CD4-positive, alpha-beta memory T cell (primary cell): ENCODE measurements at regions not wholly inside any gene's neighbourhood (a gene's known extent, or its start where the extent isn't known, plus 50 kb on each side); places are given as distances from the start of the nearest gene placed in this dataset.
A peak's percentile ranks its signal among the peaks of the same experiment; 100 is the strongest.

Experiments
- CTCF ChIA-PET: fragments of 350-600 bp; sonication (Branson Sonifier 250); formaldehyde crosslinking; loops from one replicate; lab custom pipeline; 2021; ENCODE audit warnings: inconsistent platforms; ENCODE audit not compliant: partially characterized antibody; lab: Charles Lee
- POLR2A ChIA-PET: fragments of 350-600 bp; sonication (Branson Sonifier 250); formaldehyde crosslinking; loops from one replicate; lab custom pipeline; 2021; ENCODE audit not compliant: partially characterized antibody; lab: Charles Lee
- DNase-seq, 5 donors: peaks; one replicate each; pipeline versions ENCODE4 v3.0.0 to v3.0.0-alpha.2; 2020 to 2022; ENCODE audit warnings: mixed read lengths in 1 of 5
- H3K27ac ChIP-seq: one replicate; pipeline ENCODE4 v1.7.0; 2013; ENCODE audit warnings: low read depth, low read length
- H3K27me3 ChIP-seq: 2 replicates; pipeline ENCODE4 v1.7.0; 2013; ENCODE audit warnings: mild to moderate bottlenecking, low read length, moderate library complexity; ENCODE audit not compliant: insufficient read depth
- H3K36me3 ChIP-seq: 2 replicates; pipeline ENCODE4 v1.7.0; 2013; ENCODE audit warnings: mild to moderate bottlenecking, low read length, moderate library complexity; ENCODE audit not compliant: insufficient read depth
- H3K4me1 ChIP-seq: 2 replicates; pipeline ENCODE4 v1.7.0; 2013; ENCODE audit warnings: mild to moderate bottlenecking, low read length, moderate library complexity; ENCODE audit not compliant: insufficient read depth
- H3K4me3 ChIP-seq, 2 donors: one replicate each; pipeline ENCODE4 v1.7.0; 2013; ENCODE audit warnings: low read length in 2 of 2, mild to moderate bottlenecking in 1 of 2
- H3K9me3 ChIP-seq, 2 donors: one replicate each; pipeline ENCODE4 v1.7.0; 2013; ENCODE audit warnings: low read length in 2 of 2, control low read depth in 1 of 2; ENCODE audit not compliant: control insufficient read depth in 1 of 2
- H3K27ac Mint-ChIP-seq, 7 donors: one replicate each; pipeline ENCODE4 v1.8.0; 2020 to 2021; ENCODE audit warnings: mixed read lengths in 7 of 7, mild to moderate bottlenecking in 6 of 7, inconsistent platforms in 3 of 7, moderate library complexity in 3 of 7
- H3K27me3 Mint-ChIP-seq, 2 donors: one replicate each; pipeline ENCODE4 v1.8.0; 2020 to 2021; ENCODE audit warnings: mixed read lengths in 2 of 2
- H3K36me3 Mint-ChIP-seq, 2 donors: one replicate each; pipeline ENCODE4 v1.8.0; 2020 to 2021; ENCODE audit warnings: mixed read lengths in 2 of 2, inconsistent platforms in 1 of 2, mild to moderate bottlenecking in 1 of 2
- H3K4me1 Mint-ChIP-seq, 4 donors: one replicate each; pipeline ENCODE4 v1.8.0; 2020 to 2021; ENCODE audit warnings: mixed read lengths in 4 of 4, mild to moderate bottlenecking in 1 of 4
- H3K4me3 Mint-ChIP-seq, 8 donors: one replicate each; pipeline ENCODE4 v1.8.0; 2020 to 2021; ENCODE audit warnings: mixed read lengths in 8 of 8, mild to moderate bottlenecking in 7 of 8, moderate library complexity in 6 of 8, inconsistent platforms in 3 of 8
- H3K9me3 Mint-ChIP-seq, 8 donors: one replicate each; pipeline ENCODE4 v1.8.0; 2020 to 2021; ENCODE audit warnings: mixed read lengths in 8 of 8, mild to moderate bottlenecking in 5 of 8, inconsistent platforms in 3 of 8, moderate library complexity in 1 of 8
- intact Hi-C: fragments of 100-400 bp; cut with micrococcal nuclease; formaldehyde crosslinking; loops from one replicate; pipeline ENCODE4 v1.15.1; 2023

- Mint-ChIP-seq H3K27me3 (peaks cover 3% of the 10 kb centered on the region in 2 donors), H3K4me3 (peak overlapping the region in 1 of 8 donors; percentile 36), H3K27ac (no peak overlapping the region), H3K36me3 (no peaks in the 10 kb centered on the region), H3K4me1 (peaks cover 0 to 7% (median 2%) of the 10 kb centered on the region in 4 donors), H3K9me3 (peaks cover 0 to 6% (median 3%) of the 10 kb centered on the region in 8 donors)
- ChIA-PET POLR2A (no interaction called here), CTCF (no interaction called here)
- no peaks in the 10 kb centered on the region for H3K4me1 ChIP-seq
- H3K9me3 ChIP-seq: no peaks in the 10 kb centered on the region
- H3K27ac ChIP-seq: no peak overlapping the region
- no peak for DNase-seq
- no peaks in the 10 kb centered on the region for H3K36me3 ChIP-seq
- H3K27me3 ChIP-seq: no peaks in the 10 kb centered on the region
- no peak overlapping the region for H3K4me3 ChIP-seq
- intact Hi-C loops: no loop called here
These were observed 146.4 kb upstream of the SPATS2L start for GRCh38 chr2:200159829-200160781.

- peaks cover 3% of the 10 kb centered on the region in 2 donors for H3K27me3 Mint-ChIP-seq
- H3K27ac Mint-ChIP-seq: no peak overlapping the region
- ChIA-PET CTCF (no interaction called here), POLR2A (no interaction called here)
- H3K4me3 Mint-ChIP-seq: no peak overlapping the region
- Histone ChIP-seq H3K4me1 (no peaks in the 10 kb centered on the region), H3K4me3 (no peak overlapping the region), H3K27ac (no peak overlapping the region), H3K36me3 (no peaks in the 10 kb centered on the region), H3K27me3 (no peaks in the 10 kb centered on the region), H3K9me3 (no peaks in the 10 kb centered on the region)
- intact Hi-C loops: no loop called here
- H3K4me1 Mint-ChIP-seq: peaks cover 0 to 2% (median 0%) of the 10 kb centered on the region in 4 donors
- DNase-seq: no peak
- peaks cover 4 to 16% (median 9%) of the 10 kb centered on the region in 8 donors for H3K9me3 Mint-ChIP-seq
- no peaks in the 10 kb centered on the region for H3K36me3 Mint-ChIP-seq
These were observed 145.0 kb upstream of the SPATS2L start for GRCh38 chr2:200161458-200161857.

- Mint-ChIP-seq H3K36me3 (no peaks in the 10 kb centered on the region), H3K4me3 (no peak overlapping the region), H3K27me3 (peaks cover 0 to 3% of the 10 kb centered on the region in 2 donors), H3K4me1 (peaks cover 0 to 1% (median 0%) of the 10 kb centered on the region in 4 donors), H3K9me3 (peaks cover 2 to 16% (median 8%) of the 10 kb centered on the region in 8 donors), H3K27ac (no peak overlapping the region)
- H3K9me3 ChIP-seq: no peaks in the 10 kb centered on the region
- H3K4me1 ChIP-seq: no peaks in the 10 kb centered on the region
- CTCF ChIA-PET: no interaction called here
- intact Hi-C loops: no loop called here
- no peak overlapping the region for H3K27ac ChIP-seq
- H3K4me3 ChIP-seq: no peak overlapping the region
- POLR2A ChIA-PET: no interaction called here
- H3K27me3 ChIP-seq: no peaks in the 10 kb centered on the region
- H3K36me3 ChIP-seq: no peaks in the 10 kb centered on the region
- no peak for DNase-seq
These were observed 140.8 kb upstream of the SPATS2L start for GRCh38 chr2:200165687-200166086.

- Mint-ChIP-seq H3K4me3 (no peak overlapping the region), H3K9me3 (peaks cover 2 to 13% (median 9%) of the 10 kb centered on the region in 8 donors), H3K27me3 (peaks cover 1 to 4% of the 10 kb centered on the region in 2 donors), H3K4me1 (peaks cover 0 to 1% (median 0%) of the 10 kb centered on the region in 4 donors), H3K27ac (no peak overlapping the region), H3K36me3 (no peaks in the 10 kb centered on the region)
- CTCF ChIA-PET: no interaction called here
- intact Hi-C loops: no loop called here
- no peak overlapping the region for H3K4me3 ChIP-seq
- no peaks in the 10 kb centered on the region for H3K27me3 ChIP-seq
- no peaks in the 10 kb centered on the region for H3K4me1 ChIP-seq
- H3K36me3 ChIP-seq: no peaks in the 10 kb centered on the region
- DNase-seq: no peak
- POLR2A ChIA-PET: no interaction called here
- H3K9me3 ChIP-seq: no peaks in the 10 kb centered on the region
- H3K27ac ChIP-seq: no peak overlapping the region
These were observed 137.6 kb upstream of the SPATS2L start for GRCh38 chr2:200168641-200169555.

- Mint-ChIP-seq H3K9me3 (peaks cover 0 to 9% (median 6%) of the 10 kb centered on the region in 8 donors), H3K27ac (no peak overlapping the region), H3K4me1 (peaks cover 0 to 1% (median 0%) of the 10 kb centered on the region in 4 donors), H3K4me3 (no peak overlapping the region), H3K27me3 (peaks cover 1 to 4% of the 10 kb centered on the region in 2 donors), H3K36me3 (no peaks in the 10 kb centered on the region)
- Histone ChIP-seq H3K27me3 (no peaks in the 10 kb centered on the region), H3K9me3 (no peaks in the 10 kb centered on the region), H3K4me1 (no peaks in the 10 kb centered on the region), H3K4me3 (no peak overlapping the region), H3K27ac (no peak overlapping the region), H3K36me3 (no peaks in the 10 kb centered on the region)
- intact Hi-C loops: no loop called here
- POLR2A ChIA-PET: no interaction called here
- CTCF ChIA-PET: no interaction called here
- no peak for DNase-seq
These were observed 136.3 kb upstream of the SPATS2L start for GRCh38 chr2:200170221-200170620.

GRCh38 chr2:200171731-200172482, 134.6 kb upstream of the SPATS2L start:
- H3K4me3 Mint-ChIP-seq: no peak overlapping the region
- no peak overlapping the region for H3K27ac Mint-ChIP-seq
- ChIA-PET POLR2A (no interaction called here), CTCF (no interaction called here)
- H3K36me3 Mint-ChIP-seq: no peaks in the 10 kb centered on the region
- no peaks in the 10 kb centered on the region for H3K9me3 ChIP-seq
- H3K27me3 Mint-ChIP-seq: peaks cover 1 to 5% of the 10 kb centered on the region in 2 donors
- H3K9me3 Mint-ChIP-seq: peaks cover 0 to 3% (median 0%) of the 10 kb centered on the region in 8 donors
- H3K4me3 ChIP-seq: no peak overlapping the region
- no peak overlapping the region for H3K27ac ChIP-seq
- H3K4me1 ChIP-seq: no peaks in the 10 kb centered on the region
- intact Hi-C loops: no loop called here
- no peak for DNase-seq
- H3K36me3 ChIP-seq: no peaks in the 10 kb centered on the region
- H3K4me1 Mint-ChIP-seq: peaks cover 0 to 1% (median 0%) of the 10 kb centered on the region in 4 donors
- H3K27me3 ChIP-seq: no peaks in the 10 kb centered on the region
